Endothelial cell of umbilical vein (primary cell): ENCODE measurements at regions not wholly inside any gene's neighbourhood (a gene's known extent, or its start where the extent isn't known, plus 50 kb on each side); places are given as distances from the start of the nearest gene placed in this dataset.

Source experiments
- BruUV-seq: library from RNA; stranded (reverse); fragments of 400-500 nt; replicated peaks from 2 replicates; lab custom pipeline; 2021; lab: Mats Ljungman, UMichigan
- CTCF ChIA-PET: fragments of 300-600, 350-600 bp; sonication (Branson Sonifier 250); formaldehyde crosslinking; loops from one replicate; lab custom pipeline; 2021; ENCODE audit warnings: antibody characterized with exemption, inconsistent platforms; lab: Charles Lee
- POLR2A ChIA-PET: fragments of 300-600, 350-600 bp; sonication (Branson Sonifier 250); formaldehyde crosslinking; loops from one replicate; lab custom pipeline; 2021; ENCODE audit warnings: antibody characterized with exemption, inconsistent platforms; lab: Charles Lee
- DNase-seq: peaks from one replicate; pipeline ENCODE4 v3.0.0-alpha.2; 2011; ENCODE audit warnings: low read depth, low spot score
- FAIRE-seq: peaks from 2 replicates; lab custom pipeline; 2011; peaks lifted over from hg19 to GRCh38; lab: Jason Lieb, UNC
- H2AFZ ChIP-seq: 2 replicates; pipeline ENCODE4 v1.6.0; 2012; ENCODE audit warnings: low read depth, low read length, control low read depth, inconsistent platforms
- H3K27ac ChIP-seq: 2 replicates; pipeline ENCODE4 v1.5.1; 2011; ENCODE audit warnings: low read depth, mild to moderate bottlenecking, control low read depth, low read length, moderate library complexity; ENCODE audit not compliant: insufficient read depth
- H3K27me3 ChIP-seq, 2 experiments: 2 replicates each; pipeline versions ENCODE4 v1.6.0 to v1.6.1; 2011; ENCODE audit warnings: low read length in 2 of 2, mixed read lengths in 1 of 2; ENCODE audit not compliant: control insufficient read depth in 2 of 2, insufficient read depth in 2 of 2
- H3K36me3 ChIP-seq, 2 experiments: 2 replicates in 1 of 2; 3 replicates in 1 of 2; pipeline ENCODE4 v1.5.1; 2011; ENCODE audit warnings: low read length in 2 of 2, mild to moderate bottlenecking in 1 of 2, moderate library complexity in 1 of 2; ENCODE audit not compliant: control insufficient read depth in 2 of 2, insufficient read depth in 2 of 2; ENCODE audit errors: extremely low read depth in 1 of 2
- H3K4me1 ChIP-seq: 3 replicates; pipeline ENCODE4 v1.5.1; 2011; ENCODE audit warnings: mild to moderate bottlenecking, low read length; ENCODE audit not compliant: control insufficient read depth, insufficient read depth; ENCODE audit errors: extremely low read depth
- H3K4me2 ChIP-seq: 2 replicates; pipeline ENCODE4 v1.6.1; 2011; ENCODE audit warnings: low read length, control low read depth, mixed read lengths; ENCODE audit not compliant: insufficient read depth
- H3K4me3 ChIP-seq, 3 experiments: fragments of 200-600 bp in 1 of 3; sonication (generic), shearing (Covaris generic) in 1 of 3; replicated peaks in 1 of 3; 2 replicates each; pipeline ENCODE4 v1.5.1; 2011 to 2016; ENCODE audit warnings: control low read depth in 3 of 3, low read length in 3 of 3, mild to moderate bottlenecking in 2 of 3, inconsistent platforms in 1 of 3, low read depth in 1 of 3, moderate library complexity in 1 of 3; ENCODE audit not compliant: insufficient read depth in 1 of 3
- H3K79me2 ChIP-seq: 2 replicates; pipeline ENCODE4 v1.6.0; 2012; ENCODE audit warnings: low read length, inconsistent platforms; ENCODE audit not compliant: control insufficient read depth, insufficient read depth
- H3K9ac ChIP-seq: replicated peaks from 2 replicates; pipeline ENCODE3; 2011; ENCODE audit warnings: low read length, control low read depth; ENCODE audit not compliant: insufficient read depth; ENCODE audit errors: extremely low read depth
- H3K9me1 ChIP-seq: replicated peaks from 3 replicates; pipeline ENCODE4 v1.6.0; 2011; ENCODE audit warnings: mild to moderate bottlenecking, low read length; ENCODE audit not compliant: control insufficient read depth, insufficient read depth; ENCODE audit errors: extremely low read depth
- H3K9me3 ChIP-seq: replicated peaks from 2 replicates; pipeline ENCODE4 v1.5.1; 2012; ENCODE audit warnings: low read length, inconsistent platforms; ENCODE audit not compliant: control insufficient read depth, insufficient read depth
- H4K20me1 ChIP-seq: replicated peaks from 2 replicates; pipeline ENCODE3; 2011; ENCODE audit warnings: mild to moderate bottlenecking, low read length; ENCODE audit not compliant: control insufficient read depth, insufficient read depth; ENCODE audit errors: extremely low read depth
- EZH2 ChIP-seq: IDR thresholded peaks from 2 replicates; pipeline ENCODE4 v1.6.1; 2012; ENCODE audit warnings: borderline replicate concordance, low read depth, mild to moderate bottlenecking, moderate library complexity, low read length, inconsistent platforms; ENCODE audit not compliant: severe bottlenecking
- FOS ChIP-seq: IDR thresholded peaks from 2 replicates; pipeline ENCODE4 v1.6.1; 2011; ENCODE audit warnings: mild to moderate bottlenecking, low read length, moderate library complexity, borderline replicate concordance; ENCODE audit not compliant: insufficient read depth
- GATA2 ChIP-seq: IDR thresholded peaks from 2 replicates; pipeline ENCODE4 v1.7.0; 2011; ENCODE audit warnings: low read depth, mild to moderate bottlenecking, moderate library complexity, mixed read lengths, low read length; ENCODE audit not compliant: insufficient read length, insufficient read depth
- JUN ChIP-seq: IDR thresholded peaks from 2 replicates; pipeline ENCODE4 v1.6.1; 2011; ENCODE audit warnings: borderline replicate concordance, low read depth; ENCODE audit not compliant: insufficient read length, insufficient read depth
- MYC ChIP-seq: IDR thresholded peaks from one replicate; pipeline ENCODE4 v1.6.1; 2011; ENCODE audit warnings: mild to moderate bottlenecking, low read depth, low read length
- POLR2A ChIP-seq: IDR thresholded peaks from 2 replicates; pipeline ENCODE4 v1.6.1; 2012; ENCODE audit warnings: low read depth, mild to moderate bottlenecking, control low read depth, low read length
- POLR2AphosphoS5 ChIP-seq: IDR thresholded peaks from 2 replicates; pipeline ENCODE4 v1.6.1; 2012; ENCODE audit warnings: low read depth, mild to moderate bottlenecking, control low read depth, low read length, moderate library complexity; ENCODE audit not compliant: insufficient read depth
- dilution Hi-C: fragments of 300-500 bp; cut with MboI; formaldehyde crosslinking; loops from one replicate; pipeline ENCODE4 v1.15.0; 2019; ENCODE audit warnings: low sequenced_read_pairs; ENCODE audit not compliant: extremely low pct_ligation_motif_present
- intact Hi-C: fragments of 100-400 bp; cut with micrococcal nuclease; formaldehyde crosslinking; loops from one replicate; pipeline ENCODE4 v1.10.0; 2022
- TF ChIP-seq, protein P1 (sequence below), 2 donors: IDR thresholded peaks; 1 replicate in 1 of 2; 2 replicates in 1 of 2; pipeline ENCODE4 v1.5.1; 2011; ENCODE audit warnings: low read length in 2 of 2, mild to moderate bottlenecking in 2 of 2, moderate library complexity in 2 of 2, control low read depth in 1 of 2, inconsistent platforms in 1 of 2, low read depth in 1 of 2; ENCODE audit not compliant: insufficient read depth in 1 of 2; ENCODE audit errors: extremely low read depth in 1 of 2
- TF ChIP-seq, protein P2 (sequence below): IDR thresholded peaks from 2 replicates; pipeline ENCODE4 v1.6.1; 2011; ENCODE audit not compliant: insufficient read depth, insufficient read length

DNA sequence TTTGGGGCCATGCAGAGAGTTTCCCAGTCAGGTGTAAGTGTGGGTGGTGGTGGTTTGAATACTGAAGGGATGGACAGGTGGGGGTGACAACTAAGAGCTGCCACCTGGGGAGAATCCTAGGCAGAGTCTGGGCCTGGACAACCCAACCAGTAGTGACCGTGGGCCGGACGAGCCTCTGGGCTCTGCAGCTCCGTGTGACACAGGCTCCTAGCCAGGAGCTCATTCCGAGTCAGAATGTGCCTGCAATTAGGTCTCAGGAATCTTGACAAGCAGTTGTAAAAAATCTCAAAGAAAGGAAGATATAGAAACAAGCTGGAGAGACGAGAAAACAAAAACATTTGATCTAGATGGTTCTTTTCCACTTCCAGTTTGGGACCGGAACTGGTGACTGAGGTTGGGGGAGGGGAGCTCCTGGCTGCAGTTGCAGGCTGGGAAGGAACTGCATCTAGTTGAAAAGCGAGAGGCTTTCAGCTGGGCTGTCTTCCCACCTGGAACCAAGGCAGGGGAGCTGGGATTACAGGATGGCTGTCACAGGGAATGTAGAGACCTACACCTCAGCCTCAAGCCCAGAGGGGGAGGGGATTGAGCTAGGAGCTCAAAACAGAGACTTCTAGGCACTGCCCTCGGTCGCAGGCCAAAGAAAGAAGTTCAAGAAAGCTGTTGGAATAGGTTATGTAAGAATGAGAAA is 156.9 kb downstream of the PAX1 start:
- Histone ChIP-seq H4K20me1 (no peaks in the 10 kb centered on the region), H3K27ac (no peak overlapping the region), H3K27me3 (no peaks in the 10 kb centered on the region), H3K4me1 (no peaks in the 10 kb centered on the region), H3K9ac (no peak overlapping the region), H3K4me2 (no peak overlapping the region), H3K9me1 (no peaks in the 10 kb centered on the region), H2AFZ (no peak overlapping the region), H3K9me3 (no peaks in the 10 kb centered on the region), H3K79me2 (no peaks in the 10 kb centered on the region), H3K4me3 (no peak overlapping the region), H3K36me3 (no peaks in the 10 kb centered on the region)
- FAIRE-seq, result no peak
- TF ChIP-seq MYC (no peak), JUN (no peak), GATA2 (no peak), POLR2AphosphoS5 (no peak), EZH2 (no peak), FOS (no peak), POLR2A (no peak)
- TF ChIP-seq, protein P1, sequence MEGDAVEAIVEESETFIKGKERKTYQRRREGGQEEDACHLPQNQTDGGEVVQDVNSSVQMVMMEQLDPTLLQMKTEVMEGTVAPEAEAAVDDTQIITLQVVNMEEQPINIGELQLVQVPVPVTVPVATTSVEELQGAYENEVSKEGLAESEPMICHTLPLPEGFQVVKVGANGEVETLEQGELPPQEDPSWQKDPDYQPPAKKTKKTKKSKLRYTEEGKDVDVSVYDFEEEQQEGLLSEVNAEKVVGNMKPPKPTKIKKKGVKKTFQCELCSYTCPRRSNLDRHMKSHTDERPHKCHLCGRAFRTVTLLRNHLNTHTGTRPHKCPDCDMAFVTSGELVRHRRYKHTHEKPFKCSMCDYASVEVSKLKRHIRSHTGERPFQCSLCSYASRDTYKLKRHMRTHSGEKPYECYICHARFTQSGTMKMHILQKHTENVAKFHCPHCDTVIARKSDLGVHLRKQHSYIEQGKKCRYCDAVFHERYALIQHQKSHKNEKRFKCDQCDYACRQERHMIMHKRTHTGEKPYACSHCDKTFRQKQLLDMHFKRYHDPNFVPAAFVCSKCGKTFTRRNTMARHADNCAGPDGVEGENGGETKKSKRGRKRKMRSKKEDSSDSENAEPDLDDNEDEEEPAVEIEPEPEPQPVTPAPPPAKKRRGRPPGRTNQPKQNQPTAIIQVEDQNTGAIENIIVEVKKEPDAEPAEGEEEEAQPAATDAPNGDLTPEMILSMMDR (IDR thresholded peaks at IDR 0.05; ENCODE audit: extremely low read depth in 1 of 2, insufficient read depth in 1 of 2, low read depth in 1 of 2, low read length in 2 of 2), result no peak
- TF ChIP-seq, protein P2, sequence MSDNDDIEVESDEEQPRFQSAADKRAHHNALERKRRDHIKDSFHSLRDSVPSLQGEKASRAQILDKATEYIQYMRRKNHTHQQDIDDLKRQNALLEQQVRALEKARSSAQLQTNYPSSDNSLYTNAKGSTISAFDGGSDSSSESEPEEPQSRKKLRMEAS, result no peak
- BruUV-seq, result no TSS peak
- no peak for DNase-seq
- dilution Hi-C loops (no loop called here), intact Hi-C loops (no loop called here)
- ChIA-PET POLR2A (no interaction called here), CTCF (no interaction called here)
